OCI-LY7 (cell line): ENCODE measurements at regions not wholly inside any gene's neighbourhood (a gene's known extent, or its start where the extent isn't known, plus 50 kb on each side); places are given as distances from the start of the nearest gene placed in this dataset.

Source experiments
- EZH2phosphoT487 ChIP-seq: fragments of 200-600 bp; sonication (generic); IDR thresholded peaks from 2 replicates; pipeline ENCODE4 v1.6.1; 2018; ENCODE audit warnings: low read depth, borderline replicate concordance, mild to moderate bottlenecking, mixed run types, antibody characterized with exemption, low read length, moderate library complexity, mixed read lengths
- TF ChIP-seq, protein P1 (sequence below): fragments of 200-600 bp; sonication (generic); conservative IDR thresholded peaks from 2 replicates; pipeline ENCODE4 v1.5.1; 2014; ENCODE audit warnings: mild to moderate bottlenecking, antibody characterized with exemption, low read length, moderate library complexity, mixed read lengths

DNA sequence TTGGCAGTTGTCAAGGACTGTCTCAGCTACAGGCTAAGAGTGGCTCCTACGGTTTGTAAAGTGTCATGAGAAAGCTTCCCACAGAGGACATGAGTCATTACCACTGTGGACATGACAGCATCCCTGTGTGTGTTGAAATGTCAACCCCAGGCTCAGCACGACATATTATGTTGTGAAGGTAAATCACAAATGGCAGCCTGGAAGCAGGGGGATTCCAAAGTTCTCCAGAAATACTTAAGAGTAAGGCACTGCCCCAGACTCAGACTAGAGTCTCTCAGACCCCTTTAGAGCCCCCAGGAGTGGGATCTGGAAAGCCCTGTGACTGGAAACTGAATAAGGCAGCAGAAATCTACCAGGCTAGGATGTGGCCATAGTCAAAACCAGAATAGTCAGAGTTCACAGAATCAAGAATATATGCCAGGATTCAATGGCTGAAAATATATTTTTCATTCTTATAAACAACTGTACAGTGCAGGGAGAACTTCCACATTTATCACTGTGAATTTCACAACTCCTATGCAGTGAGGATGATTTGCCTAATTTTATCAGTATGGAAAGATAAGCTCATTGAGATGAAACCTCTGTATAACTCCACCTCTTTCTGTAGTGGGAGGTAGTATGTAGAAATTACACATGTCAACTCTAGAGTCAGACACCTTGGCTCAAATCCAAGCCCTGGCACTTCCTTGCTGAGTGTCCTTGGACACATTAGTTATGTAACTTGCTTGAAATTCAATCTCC is 237.1 kb upstream of the CFAP20DC start:
- TF ChIP-seq, protein P1, sequence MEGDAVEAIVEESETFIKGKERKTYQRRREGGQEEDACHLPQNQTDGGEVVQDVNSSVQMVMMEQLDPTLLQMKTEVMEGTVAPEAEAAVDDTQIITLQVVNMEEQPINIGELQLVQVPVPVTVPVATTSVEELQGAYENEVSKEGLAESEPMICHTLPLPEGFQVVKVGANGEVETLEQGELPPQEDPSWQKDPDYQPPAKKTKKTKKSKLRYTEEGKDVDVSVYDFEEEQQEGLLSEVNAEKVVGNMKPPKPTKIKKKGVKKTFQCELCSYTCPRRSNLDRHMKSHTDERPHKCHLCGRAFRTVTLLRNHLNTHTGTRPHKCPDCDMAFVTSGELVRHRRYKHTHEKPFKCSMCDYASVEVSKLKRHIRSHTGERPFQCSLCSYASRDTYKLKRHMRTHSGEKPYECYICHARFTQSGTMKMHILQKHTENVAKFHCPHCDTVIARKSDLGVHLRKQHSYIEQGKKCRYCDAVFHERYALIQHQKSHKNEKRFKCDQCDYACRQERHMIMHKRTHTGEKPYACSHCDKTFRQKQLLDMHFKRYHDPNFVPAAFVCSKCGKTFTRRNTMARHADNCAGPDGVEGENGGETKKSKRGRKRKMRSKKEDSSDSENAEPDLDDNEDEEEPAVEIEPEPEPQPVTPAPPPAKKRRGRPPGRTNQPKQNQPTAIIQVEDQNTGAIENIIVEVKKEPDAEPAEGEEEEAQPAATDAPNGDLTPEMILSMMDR = no peak
- no peak for TF ChIP-seq EZH2phosphoT487
